CD4-positive, alpha-beta T cell treated with Interleukin-1 beta for 1 hour (primary cell): ENCODE measurements at regions not wholly inside any gene's neighbourhood (a gene's known extent, or its start where the extent isn't known, plus 50 kb on each side); places are given as distances from the start of the nearest gene placed in this dataset.
"Not testable (repeated sequence)": the region's sequence is repeated elsewhere in the genome, so short reads cannot be mapped to it uniquely, and the experiment has no call there.

ENCODE experiments used
- DNase-seq, 2 donors: peaks; one replicate each; pipeline ENCODE4 v3.0.0-alpha.2; 2020 to 2022

DNA sequence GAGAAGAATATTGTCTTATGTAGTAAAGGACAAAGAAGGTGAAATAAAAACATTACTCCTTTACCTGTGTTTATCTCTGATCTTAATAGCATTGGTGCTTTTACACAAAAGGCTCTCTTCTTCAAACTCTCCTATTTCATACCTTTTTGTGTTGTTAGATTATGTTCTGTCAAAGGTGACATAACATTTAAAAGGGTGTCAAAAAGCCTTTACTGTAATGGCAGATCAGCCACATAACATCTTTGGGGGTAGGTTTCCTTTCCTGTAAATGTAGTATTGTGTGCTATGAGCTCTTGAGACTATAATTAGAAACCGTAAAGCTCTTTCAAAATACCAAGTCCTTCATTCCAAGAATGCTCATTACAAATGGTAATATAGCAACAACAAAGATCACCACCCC is 400.1 kb downstream of the LNPK start:
- DNase-seq: no peak

DNA sequence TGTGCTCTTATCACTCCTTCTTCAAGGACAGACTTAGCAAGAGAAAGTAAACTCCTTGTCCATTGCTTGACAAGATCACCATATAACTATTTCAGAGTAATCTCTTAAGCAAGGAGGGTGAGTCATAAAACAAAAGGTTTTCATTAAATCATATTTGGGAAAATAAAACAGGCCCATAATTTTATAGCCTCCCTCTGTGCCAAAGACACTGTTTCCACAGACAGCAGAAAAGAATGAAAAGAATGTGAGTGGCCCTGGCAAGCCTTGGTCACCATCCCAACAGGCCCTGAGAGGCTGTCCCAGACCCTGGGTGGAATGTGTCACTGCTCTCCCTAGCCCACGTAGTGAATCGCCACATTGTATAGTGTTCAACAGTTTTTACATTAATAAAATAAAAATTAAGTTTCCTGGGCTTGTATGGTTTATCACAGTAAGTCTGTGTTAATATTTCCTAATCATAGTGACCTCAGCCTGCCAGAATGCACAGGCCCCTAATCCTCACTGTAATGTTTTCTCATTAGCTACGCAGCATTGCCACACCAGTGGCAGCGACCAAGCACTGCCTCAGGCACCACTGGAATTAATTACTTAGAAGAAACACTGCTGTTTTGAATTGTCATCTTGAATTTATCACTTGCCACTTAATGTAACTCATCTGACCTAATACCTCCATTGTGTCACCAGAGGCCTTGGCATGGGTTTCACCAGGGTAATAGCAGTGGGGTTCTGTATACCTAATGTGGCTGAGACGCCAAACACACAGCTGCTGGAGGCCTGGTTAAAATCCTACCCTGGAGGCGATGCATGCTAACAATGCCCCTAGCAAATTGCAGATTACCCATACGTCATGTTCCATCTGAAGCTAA is 401.9 kb downstream of the LNPK start:
- DNase-seq: no peak

DNA sequence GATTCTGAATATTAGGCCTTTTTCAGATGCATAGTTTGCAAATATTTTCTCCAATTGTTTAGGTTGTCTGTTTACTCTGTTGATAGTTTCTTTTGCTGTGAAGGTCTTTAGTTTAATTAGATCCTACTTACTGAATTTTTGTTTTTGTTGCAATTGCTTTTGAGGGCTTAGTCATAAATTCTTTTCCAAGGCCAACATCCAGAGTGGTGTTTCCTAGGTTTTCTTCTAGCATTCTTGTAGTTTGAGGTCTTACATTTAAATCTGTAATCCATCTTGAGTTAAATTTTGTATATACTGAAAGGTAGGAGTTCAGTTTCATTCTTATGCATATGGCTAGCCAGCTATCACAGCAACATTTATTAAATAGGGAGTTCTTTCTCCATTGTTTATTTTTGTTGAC is 404.8 kb downstream of the LNPK start:
- no peak for DNase-seq

DNA sequence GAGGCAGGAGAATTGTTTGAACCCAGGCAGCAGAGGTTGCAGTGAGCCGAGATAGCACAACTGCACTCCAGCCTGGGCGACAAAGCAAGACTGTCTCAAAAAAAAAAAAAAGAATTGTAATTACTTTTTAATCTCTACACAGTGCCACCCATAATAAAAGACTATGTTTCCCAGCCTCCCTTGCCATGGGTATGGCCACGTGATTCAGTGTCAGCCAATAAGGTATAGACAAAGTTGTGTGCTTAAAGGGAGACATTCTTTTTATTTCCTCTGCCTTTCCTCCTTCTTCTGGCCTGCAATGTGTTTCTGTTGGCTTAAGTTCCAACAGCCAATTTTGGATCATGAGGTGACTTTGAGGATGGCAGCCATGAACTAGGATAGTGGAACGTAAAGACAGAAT is 406.9 kb downstream of the LNPK start:
- no peak for DNase-seq

DNA sequence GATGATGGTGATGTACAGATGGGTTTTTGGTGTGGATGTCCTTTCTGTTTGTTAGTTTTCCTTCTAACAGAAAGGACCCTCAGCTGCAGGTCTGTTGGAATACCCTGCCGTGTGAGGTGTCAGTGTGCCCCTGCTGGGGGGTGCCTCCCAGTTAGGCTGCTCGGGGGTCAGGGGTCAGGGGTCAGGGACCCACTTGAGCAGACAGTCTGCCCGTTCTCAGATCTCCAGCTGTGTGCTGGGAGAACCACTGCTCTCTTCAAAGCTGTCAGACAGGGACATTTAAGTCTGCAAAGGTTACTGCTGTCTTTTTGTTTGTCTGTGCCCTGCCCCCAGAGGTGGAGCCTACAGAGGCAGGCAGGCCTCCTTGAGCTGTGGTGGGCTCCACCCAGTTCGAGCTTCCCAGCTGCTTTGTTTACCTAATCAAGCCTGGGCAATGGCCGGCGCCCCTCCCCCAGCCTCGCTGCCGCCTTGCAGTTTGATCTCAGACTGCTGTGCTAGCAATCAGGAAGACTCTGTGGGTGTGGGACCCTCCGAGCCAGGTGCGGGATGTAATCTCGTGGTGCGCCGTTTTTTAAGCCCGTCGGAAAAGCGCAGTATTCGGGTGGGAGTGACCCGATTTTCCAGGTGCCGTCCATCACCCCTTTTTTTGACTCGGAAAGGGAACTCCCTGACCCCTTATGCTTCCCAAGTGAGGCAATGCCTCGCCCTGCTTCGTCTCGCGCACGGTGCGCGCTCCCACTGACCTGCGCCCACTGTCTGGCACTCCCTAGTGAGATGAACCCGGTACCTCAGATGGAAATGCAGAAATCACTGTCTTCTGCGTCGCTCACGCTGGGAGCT is 408.2 kb downstream of the LNPK start:
- DNase-seq: not testable (repeated sequence)

DNA sequence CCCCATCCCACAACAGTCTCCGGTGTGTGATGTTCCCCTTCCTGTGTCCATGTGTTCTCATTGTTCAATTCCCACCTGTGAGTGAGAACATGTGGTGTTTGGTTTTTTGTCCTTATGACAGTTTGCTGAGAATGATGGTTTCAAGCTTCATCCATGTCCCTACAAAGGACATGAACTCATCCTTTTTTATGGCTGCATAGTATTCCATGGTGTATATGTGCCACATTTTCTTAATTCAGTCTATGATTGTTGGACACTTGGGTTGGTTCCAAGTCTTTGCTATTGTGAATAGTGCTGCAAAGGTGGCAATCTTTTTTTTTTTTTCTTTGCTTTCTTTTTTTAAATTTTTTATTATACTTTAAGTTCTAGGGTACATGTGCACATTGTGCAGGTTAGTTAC is 406.7 kb upstream of the ATP5MC3 start:
- DNase-seq: not testable (repeated sequence)

DNA sequence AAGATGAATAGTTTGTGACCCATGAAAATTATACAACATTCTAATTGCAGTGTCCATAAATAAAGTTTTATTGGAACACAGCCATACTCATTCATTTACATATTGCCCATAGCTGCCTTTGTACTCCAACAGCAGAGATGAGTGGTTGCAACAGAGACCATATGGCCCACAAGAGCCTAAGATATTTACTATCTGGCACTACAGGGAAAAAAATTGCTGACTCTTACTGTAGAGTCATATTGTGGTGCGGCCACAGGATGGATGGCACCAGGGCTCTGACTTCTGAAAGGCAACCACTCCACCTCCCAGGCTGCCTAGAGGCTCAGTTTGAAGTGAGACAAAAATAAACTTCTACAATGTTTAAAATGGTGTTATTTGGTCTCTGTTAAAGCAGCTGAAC is 404.0 kb upstream of the ATP5MC3 start:
- no peak for DNase-seq

DNA sequence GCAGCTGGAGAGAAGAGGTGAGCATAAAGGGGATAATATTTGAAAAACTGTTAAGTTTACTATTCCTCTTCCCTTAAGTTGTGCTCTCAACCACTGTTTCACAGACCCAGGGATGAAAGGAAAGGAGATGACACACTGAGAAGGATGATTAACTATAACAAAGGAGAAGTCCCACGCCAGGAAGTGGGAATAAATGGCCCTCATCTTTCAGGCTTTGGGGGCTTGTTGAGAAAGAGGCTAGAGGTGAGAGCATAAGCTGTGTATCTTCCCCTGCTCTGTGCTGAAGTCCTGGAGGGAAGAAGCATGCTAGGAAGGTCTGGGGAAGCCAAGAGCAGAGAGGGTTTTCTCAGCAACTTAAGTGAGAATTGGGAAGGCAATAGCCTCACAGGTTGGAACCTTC is 399.1 kb upstream of the ATP5MC3 start:
- DNase-seq: no peak

DNA sequence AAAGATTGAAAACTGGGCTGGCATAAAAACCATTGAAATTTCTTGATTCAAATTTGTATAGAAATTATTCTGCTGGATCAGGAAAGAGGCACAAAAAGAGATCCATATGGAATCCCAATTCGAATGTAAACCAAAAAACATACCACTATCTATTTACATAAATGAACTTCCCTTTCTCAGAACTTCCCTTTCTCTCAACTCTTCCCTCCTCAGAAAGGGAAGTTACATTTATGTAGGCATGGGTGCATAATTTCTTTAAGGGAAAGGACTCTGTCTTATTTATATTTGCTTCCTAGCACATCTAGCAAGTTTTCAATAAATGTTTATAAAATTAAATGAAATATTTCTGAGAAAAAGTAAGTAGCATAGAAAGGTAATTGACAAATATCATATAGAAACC is 398.1 kb upstream of the ATP5MC3 start:
- no peak for DNase-seq

DNA sequence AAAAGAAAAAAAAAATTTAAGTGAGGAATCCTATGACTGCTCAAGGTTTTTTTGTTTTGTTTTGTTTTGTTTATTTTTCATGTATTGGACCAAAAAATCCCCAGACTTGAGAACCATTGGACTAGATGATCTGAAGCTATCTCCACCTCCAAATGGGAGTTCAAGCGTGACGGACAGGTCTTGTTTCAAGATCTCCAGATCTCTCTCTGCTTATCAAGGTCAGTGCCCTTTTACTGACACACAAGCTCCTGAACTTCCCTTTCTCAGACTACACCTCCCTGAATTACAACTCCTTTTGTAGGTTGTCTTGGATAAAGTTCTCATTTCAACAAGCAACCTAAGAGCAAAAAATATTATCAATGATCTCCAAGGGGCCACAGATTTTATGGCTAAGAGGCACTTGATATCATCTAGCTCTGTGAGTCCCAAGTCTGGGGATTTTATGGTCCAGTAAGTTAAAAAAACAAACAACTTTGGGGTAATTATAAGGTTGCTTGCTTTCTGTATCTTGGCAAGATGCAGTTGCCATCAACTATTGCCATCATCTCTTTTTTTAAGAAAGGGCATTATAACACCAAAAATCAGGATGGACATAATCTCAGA is 396.0 kb upstream of the ATP5MC3 start:
- DNase-seq: no peak

DNA sequence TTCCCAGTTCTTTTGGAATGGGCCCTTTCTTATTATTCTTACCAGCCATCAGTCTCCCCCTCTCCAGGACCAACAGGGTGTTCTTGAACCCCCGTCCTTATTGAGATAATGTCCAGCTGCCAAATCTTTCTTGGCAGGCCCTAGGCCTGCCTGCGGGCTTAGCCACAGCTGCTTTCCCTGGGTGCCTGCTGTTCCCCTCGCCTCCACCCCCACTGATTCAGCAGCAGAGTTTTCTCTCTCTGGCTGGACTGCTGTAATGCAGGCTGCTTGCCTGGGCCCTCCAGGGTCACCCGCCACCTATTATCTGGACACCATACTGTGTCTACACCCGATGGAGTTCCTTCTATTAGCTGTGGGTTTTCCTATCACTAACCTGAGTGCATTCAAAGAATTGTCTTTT is 395.4 kb upstream of the ATP5MC3 start:
- DNase-seq: no peak

DNA sequence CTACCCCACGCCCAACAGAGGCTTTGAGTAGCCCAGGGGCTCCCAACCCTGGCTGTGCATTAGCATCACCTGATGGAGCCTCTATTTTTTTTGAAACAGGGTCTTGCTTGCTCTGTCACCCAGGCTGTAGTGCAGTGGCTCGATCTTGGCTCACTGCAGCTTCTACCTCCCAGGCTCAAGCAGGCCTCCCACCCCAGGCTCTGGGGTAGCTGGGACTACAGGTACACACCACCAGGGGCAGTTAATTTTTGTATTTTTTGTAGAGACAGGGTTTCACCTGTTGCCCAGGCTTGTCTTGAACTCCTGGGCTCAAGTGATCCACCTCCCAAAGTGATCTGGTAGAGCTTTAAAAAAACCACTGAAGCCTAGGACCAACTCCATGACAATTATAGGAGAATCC is 394.8 kb upstream of the ATP5MC3 start:
- no peak for DNase-seq

DNA sequence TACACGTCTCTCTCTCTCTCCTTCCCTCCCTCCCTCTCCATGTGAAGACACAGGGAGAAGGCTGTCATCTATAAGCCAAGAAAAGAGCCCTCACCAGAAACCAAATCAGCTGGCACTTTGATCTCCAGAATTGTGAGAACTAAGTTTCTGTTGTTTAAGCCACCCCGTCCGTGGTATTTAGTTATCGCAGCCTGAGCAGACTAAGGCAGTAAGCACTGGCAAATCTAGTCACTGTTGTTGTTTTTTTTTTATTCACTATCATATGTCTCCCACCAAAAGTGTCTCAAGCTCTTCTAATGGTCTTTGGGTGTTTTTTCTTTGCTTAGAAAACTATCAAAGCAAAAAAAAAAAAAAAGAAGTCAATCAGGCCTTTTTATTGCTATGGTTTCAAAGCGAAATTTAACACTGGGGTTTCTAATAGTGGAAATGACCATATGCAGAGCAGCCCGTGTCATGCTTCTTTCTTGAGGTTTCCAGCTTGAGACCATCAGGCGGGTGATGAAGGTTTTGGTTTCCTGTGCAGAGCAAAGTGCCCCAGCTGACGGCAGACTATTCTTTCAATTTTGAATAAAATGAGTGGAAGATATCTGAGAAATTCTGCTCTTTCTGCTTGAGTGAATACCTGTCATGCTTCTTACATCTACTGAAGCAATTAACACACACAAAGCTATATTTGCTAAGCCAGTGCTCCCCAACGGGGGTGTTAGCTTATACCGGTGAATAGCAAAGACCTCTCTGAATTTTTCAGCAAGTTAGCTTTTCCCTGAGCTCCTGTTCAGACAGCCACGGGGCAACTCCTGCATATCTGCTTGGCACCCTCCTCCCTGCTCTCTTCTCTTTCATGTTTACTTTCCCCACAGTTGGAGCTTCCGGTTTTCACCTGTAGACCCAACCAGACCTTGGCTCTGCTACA is 394.1 kb upstream of the ATP5MC3 start:
- peak; percentile 10 to 20 for DNase-seq

DNA sequence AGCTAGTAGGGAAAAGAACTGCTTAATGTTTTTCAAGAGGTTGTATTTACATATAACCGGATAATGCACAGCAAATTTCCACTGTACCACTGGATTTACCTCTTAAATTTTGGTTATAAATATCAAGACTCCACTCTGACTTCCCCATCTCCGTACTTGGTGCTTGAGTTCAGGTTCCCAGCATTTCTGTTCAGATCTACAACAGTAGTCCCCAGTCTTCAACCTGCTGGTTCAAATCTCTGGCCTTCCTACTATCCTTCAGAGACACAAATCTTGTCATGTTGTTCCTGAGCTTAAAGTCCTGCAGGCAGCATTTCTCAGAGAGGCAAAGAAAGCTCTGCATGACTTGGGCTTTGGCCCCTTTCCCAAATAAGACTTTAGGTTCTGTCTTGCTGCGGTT is 392.6 kb upstream of the ATP5MC3 start:
- no peak for DNase-seq

DNA sequence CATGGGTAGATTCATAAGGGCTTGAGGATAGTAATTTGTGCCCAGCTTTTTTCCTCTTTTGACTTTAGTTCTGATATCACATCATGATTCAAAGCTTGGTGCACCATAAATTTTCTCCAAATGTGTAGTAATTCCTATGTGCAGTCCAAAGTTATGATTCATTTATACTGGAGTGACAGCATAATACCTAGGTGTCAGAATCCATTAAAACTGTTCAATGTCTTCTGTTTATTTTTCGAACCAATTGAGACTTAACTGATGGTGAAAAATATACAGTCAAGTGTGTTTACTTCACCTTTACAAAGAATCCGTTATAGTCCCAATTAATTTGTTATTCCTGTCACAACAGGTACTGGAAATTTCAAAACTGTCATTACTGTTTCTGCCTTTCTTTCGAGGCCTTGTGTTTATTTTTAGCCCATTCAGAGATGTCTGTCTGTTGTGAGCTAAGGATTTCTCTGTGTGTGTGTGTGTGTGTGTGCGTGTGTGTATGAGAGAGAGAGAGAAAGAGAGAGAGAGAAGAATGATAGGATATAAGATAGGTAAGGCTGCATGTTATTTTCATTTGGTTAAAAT is 389.7 kb upstream of the ATP5MC3 start:
- no peak for DNase-seq

DNA sequence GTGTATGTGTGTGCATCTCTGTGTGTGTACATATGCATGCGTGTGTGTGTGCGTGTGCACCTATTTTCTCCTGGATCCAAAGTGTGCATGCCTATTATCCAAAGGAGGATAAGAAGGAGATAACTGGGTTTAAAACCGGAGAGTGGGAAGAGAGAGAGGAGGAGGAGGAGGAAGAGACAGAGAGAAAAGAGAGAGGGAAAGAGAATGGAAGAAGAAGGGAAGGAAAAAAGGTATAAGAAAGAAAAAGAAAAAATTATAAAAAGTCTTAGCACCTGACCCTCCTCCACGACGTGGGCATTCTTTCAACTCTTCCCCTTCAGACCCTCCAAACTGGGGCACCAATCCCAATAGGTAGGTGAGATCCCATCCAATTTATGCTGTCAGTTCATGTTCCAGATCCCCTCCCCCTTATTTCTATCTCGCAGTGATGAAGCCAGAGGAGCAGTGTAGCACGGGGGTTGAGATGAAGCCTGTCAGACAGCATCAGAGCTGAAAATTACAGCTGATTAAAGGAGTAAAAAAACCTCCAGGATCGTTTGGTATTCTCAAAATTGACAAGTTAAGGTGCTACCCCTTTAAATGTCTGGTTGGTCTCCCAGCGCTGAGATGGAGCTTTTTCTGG is 386.7 kb upstream of the ATP5MC3 start:
- no peak for DNase-seq

DNA sequence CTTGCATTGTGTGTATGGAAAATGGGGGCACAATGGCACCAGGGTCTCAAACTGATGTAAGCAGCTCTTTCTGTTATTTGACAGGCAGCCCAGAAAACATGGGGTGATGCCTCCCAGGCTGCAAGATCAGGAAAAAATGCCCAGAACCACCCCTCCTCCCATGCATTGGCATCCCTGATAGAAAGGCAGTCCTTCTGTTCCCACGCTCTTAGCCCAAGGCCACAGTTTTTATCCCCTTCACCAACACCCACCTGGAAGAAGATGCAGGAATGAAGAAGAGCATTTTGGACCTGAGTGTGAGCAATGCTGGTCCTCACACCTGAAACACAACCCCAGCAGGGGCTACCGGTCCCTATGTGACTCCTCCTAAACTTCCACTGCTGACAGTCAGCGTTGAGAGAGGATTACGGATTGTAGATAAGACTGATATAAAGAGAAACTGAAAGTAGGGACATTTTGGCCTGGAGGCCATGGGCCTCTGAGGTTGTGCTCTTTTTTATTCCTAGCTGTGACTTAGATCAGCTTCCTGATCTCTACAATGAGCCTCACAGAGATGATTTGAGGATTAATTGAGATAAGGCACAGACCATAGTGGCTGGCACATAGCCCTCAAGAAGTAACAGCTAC is 386.0 kb upstream of the ATP5MC3 start:
- no peak for DNase-seq

DNA sequence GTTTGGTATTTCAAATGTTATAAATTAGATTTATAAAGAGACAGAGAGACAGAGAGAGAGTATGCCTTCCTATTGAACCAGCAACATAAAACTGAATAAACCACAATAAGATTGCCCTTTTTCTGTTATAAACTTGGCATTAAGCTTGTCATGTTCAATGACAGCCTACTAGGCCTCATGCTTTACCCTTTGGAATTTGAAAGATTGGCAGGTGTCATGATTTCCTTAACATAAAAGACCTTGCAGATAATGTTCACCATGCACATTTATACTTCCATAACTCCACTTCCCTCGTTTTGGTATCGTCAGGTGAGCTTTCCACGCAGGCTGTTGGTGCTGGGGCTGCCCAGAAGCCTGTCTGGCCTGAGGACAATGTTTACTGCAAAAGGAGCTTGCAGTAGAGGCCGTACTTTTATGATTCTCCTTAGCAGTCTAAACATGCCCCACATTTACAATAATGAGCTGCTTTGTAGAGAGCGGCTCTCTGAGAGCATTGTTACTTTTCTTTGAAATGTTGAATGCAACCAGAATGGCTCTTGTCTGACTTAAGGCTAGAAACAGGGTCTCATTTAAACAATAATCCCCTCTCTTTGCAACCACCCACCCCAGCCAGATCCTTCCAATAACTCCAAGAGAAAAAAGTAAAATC is 379.1 kb upstream of the ATP5MC3 start:
- no peak for DNase-seq

DNA sequence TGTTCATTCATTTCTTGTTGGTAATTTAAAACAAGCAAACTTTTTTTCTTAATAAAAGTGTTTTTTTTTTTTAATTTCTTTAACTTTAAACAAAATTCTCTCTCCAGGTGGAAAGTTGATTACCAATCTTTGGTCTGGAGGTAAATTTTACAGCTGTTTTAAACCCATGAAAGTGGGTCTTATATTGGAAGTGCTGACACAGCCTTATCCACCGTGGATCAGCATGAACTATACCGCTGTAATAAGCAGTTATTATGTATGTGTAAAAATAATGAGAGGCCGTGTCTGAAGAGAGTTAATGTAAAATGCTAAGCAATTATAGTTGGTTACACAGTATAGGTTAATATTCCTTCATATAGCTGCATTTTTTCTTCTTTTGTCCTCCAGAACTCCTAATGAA is 378.1 kb upstream of the ATP5MC3 start:
- DNase-seq: no peak

DNA sequence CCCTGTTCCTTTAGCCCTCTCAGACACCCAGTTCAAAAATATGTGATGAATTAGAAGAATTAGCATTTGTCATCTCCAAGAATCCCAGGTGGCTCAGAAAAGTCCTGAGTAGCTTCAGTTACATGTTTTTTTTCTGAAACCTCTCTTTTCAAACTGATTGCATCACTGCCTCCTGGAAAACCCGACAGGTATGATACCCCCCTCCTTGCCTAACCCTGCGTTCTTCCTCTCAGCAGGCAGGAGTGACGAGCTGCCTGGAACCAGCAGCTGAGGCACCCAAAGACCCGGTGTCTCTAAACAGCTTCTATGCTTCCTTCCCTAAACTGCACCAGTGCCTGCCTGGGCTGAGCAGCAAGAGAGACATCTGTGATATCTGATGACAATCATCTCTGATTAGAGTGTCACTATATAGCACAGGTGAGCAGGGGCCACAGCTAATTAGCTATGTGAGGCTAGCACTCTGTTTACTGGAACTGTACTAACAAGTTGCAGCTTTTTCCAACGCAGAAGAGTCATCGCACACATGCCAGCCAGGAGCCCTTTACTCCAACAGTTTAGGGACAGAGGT is 376.4 kb upstream of the ATP5MC3 start:
- DNase-seq: no peak
